Neural progenitor cell (in vitro differentiated cells): ENCODE measurements at regions not wholly inside any gene's neighbourhood (a gene's known extent, or its start where the extent isn't known, plus 50 kb on each side); places are given as distances from the start of the nearest gene placed in this dataset.

Experiments
- DNase-seq: peaks from one replicate; pipeline ENCODE4 v3.0.0-alpha.2; 2016; ENCODE audit warnings: low spot score
- H2AFZ ChIP-seq: fragments of 200-600 bp; sonication (generic); replicated peaks from 2 replicates; pipeline ENCODE4 v1.6.1; 2016; ENCODE audit warnings: antibody characterized with exemption
- H3F3A ChIP-seq: fragments of 200-600 bp; sonication (generic); 2 replicates; pipeline ENCODE4 v1.6.1; 2016; ENCODE audit warnings: antibody characterized with exemption, low read depth
- H3K27ac ChIP-seq: fragments of 200-600 bp; sonication (generic); 2 replicates; pipeline ENCODE4 v1.5.1; 2016; ENCODE audit warnings: mild to moderate bottlenecking
- H3K27me3 ChIP-seq: fragments of 200-600 bp; sonication (generic); 2 replicates; pipeline ENCODE4 v1.6.1; 2016; ENCODE audit warnings: mild to moderate bottlenecking, moderate library complexity
- H3K36me3 ChIP-seq: fragments of 200-600 bp; sonication (generic); 2 replicates; pipeline ENCODE4 v1.5.1; 2016
- H3K4me1 ChIP-seq: fragments of 200-600 bp; sonication (generic); 2 replicates; pipeline ENCODE4 v1.6.1; 2016; ENCODE audit warnings: mixed run types
- H3K4me2 ChIP-seq: fragments of 200-600 bp; sonication (generic); 2 replicates; pipeline ENCODE4 v1.6.1; 2016
- H3K4me3 ChIP-seq: fragments of 200-600 bp; sonication (generic); 2 replicates; pipeline ENCODE4 v1.5.1; 2016
- H3K79me2 ChIP-seq: fragments of 200-600 bp; sonication (generic); 2 replicates; pipeline ENCODE4 v1.6.1; 2016; ENCODE audit warnings: low read depth
- H3K9ac ChIP-seq: fragments of 200-600 bp; sonication (generic); 2 replicates; pipeline ENCODE4 v1.6.1; 2016
- H3K9me3 ChIP-seq: fragments of 200-600 bp; sonication (generic); 2 replicates; pipeline ENCODE4 v1.5.1; 2016; ENCODE audit warnings: low read depth
- H4K20me1 ChIP-seq: fragments of 200-600 bp; sonication (generic); 2 replicates; pipeline ENCODE4 v1.6.1; 2016; ENCODE audit warnings: low read depth
- H3K27ac Mint-ChIP-seq: 3 replicates; pipeline ENCODE4 v1.8.0; 2021; ENCODE audit warnings: mixed read lengths
- H3K27me3 Mint-ChIP-seq: 2 replicates; pipeline ENCODE4 v1.8.0; 2022; ENCODE audit warnings: low read depth, mild to moderate bottlenecking, inconsistent platforms, moderate library complexity, mixed read lengths; ENCODE audit not compliant: insufficient read depth
- H3K36me3 Mint-ChIP-seq: 3 replicates; pipeline ENCODE4 v1.8.0; 2021; ENCODE audit warnings: mixed read lengths
- H3K4me1 Mint-ChIP-seq: 3 replicates; pipeline ENCODE4 v1.8.0; 2021; ENCODE audit warnings: mixed read lengths
- H3K4me3 Mint-ChIP-seq: 3 replicates; pipeline ENCODE4 v1.8.0; 2021; ENCODE audit warnings: mild to moderate bottlenecking, moderate library complexity, mixed read lengths
- H3K9me3 Mint-ChIP-seq: 3 replicates; pipeline ENCODE4 v1.8.0; 2020; ENCODE audit warnings: mixed read lengths
- CTCF ChIP-seq: fragments of 200-600 bp; sonication (generic); IDR thresholded peaks from 2 replicates; pipeline ENCODE4 v1.5.1; 2017; ENCODE audit warnings: antibody characterized with exemption, mild to moderate bottlenecking
- EZH2 ChIP-seq: fragments of 200-600 bp; sonication (generic); IDR thresholded peaks from 2 replicates; pipeline ENCODE4 v1.6.1; 2017; ENCODE audit warnings: antibody characterized with exemption, mild to moderate bottlenecking, moderate library complexity
- EZH2phosphoT487 ChIP-seq: fragments of 200-600 bp; sonication (generic); IDR thresholded peaks from 2 replicates; pipeline ENCODE4 v1.6.1; 2017; ENCODE audit warnings: antibody characterized with exemption

DNA sequence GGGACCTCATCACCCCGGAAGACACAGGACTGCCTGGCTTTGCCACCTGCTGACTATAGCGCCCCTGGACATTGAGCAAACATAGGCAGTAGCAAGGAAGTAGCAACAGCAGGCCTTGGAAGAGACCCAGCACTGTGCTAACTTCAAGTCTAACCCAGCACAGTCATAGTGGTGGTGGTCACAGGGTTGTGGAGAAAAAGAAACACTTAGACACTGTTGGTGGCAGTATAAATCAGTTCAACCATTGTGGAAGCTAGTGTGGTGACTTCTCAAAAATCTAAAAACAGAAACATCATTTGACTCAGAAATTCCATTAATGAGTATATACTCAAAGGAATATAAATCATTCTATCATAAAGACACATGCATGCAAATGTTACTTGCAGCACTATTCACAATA, 874.0 kb upstream of the EPHA5 start:
- TF ChIP-seq CTCF = no peak
- no peak for TF ChIP-seq EZH2
- TF ChIP-seq EZH2phosphoT487 = no peak
- no peak overlapping the region for H3K27ac Mint-ChIP-seq
- Histone ChIP-seq H3K4me1 (no peaks in the 10 kb centered on the region), H3K27ac (no peak overlapping the region), H3K9me3 (no peaks in the 10 kb centered on the region), H3K4me3 (no peak overlapping the region), H3K4me2 (no peak overlapping the region), H4K20me1 (no peaks in the 10 kb centered on the region), H2AFZ (no peak overlapping the region), H3K79me2 (no peaks in the 10 kb centered on the region), H3F3A (no peaks in the 10 kb centered on the region), H3K27me3 (no peaks in the 10 kb centered on the region), H3K9ac (no peak overlapping the region), H3K36me3 (no peaks in the 10 kb centered on the region)
- peaks cover 6% of the 10 kb centered on the region for H3K9me3 Mint-ChIP-seq
- no peak for DNase-seq
- no peak overlapping the region for H3K4me3 Mint-ChIP-seq
- no peaks in the 10 kb centered on the region for H3K4me1 Mint-ChIP-seq
- no peaks in the 10 kb centered on the region for H3K36me3 Mint-ChIP-seq
- peaks cover 2% of the 10 kb centered on the region for H3K27me3 Mint-ChIP-seq

- Mint-ChIP-seq H3K4me1 (no peaks in the 10 kb centered on the region), H3K27me3 (peaks cover 2% of the 10 kb centered on the region), H3K27ac (no peak overlapping the region), H3K36me3 (no peaks in the 10 kb centered on the region), H3K9me3 (peaks cover 4% of the 10 kb centered on the region), H3K4me3 (no peak overlapping the region)
- H3F3A ChIP-seq = no peaks in the 10 kb centered on the region
- H3K9ac ChIP-seq = no peak overlapping the region
- no peaks in the 10 kb centered on the region for H3K9me3 ChIP-seq
- H3K4me3 ChIP-seq = no peak overlapping the region
- no peak overlapping the region for H2AFZ ChIP-seq
- H3K36me3 ChIP-seq = no peaks in the 10 kb centered on the region
- H3K27me3 ChIP-seq = no peaks in the 10 kb centered on the region
- no peaks in the 10 kb centered on the region for H3K79me2 ChIP-seq
- TF ChIP-seq EZH2phosphoT487 = no peak
- no peak for TF ChIP-seq EZH2
- no peak for TF ChIP-seq CTCF
- H4K20me1 ChIP-seq = no peaks in the 10 kb centered on the region
- no peak overlapping the region for H3K27ac ChIP-seq
- DNase-seq = no peak
- H3K4me2 ChIP-seq = no peak overlapping the region
- no peaks in the 10 kb centered on the region for H3K4me1 ChIP-seq
Measured at GRCh38 chr4:66539745-66540144, 869.5 kb upstream of the EPHA5 start.

- no peak overlapping the region for H3K27ac Mint-ChIP-seq
- H3K4me1 Mint-ChIP-seq = no peaks in the 10 kb centered on the region
- H3K36me3 Mint-ChIP-seq = no peaks in the 10 kb centered on the region
- H3K4me1 ChIP-seq = no peaks in the 10 kb centered on the region
- no peaks in the 10 kb centered on the region for H3K9me3 ChIP-seq
- H4K20me1 ChIP-seq = no peaks in the 10 kb centered on the region
- TF ChIP-seq CTCF (no peak), EZH2 (no peak), EZH2phosphoT487 (no peak)
- no peak overlapping the region for H3K27ac ChIP-seq
- H3F3A ChIP-seq = no peaks in the 10 kb centered on the region
- no peak overlapping the region for H3K9ac ChIP-seq
- no peaks in the 10 kb centered on the region for H3K27me3 ChIP-seq
- H3K27me3 Mint-ChIP-seq = no peaks in the 10 kb centered on the region
- H3K79me2 ChIP-seq = no peaks in the 10 kb centered on the region
- H3K36me3 ChIP-seq = no peaks in the 10 kb centered on the region
- H3K4me2 ChIP-seq = no peak overlapping the region
- DNase-seq = no peak
- H3K4me3 ChIP-seq = no peak overlapping the region
- no peak overlapping the region for H3K4me3 Mint-ChIP-seq
- peaks cover 7% of the 10 kb centered on the region for H3K9me3 Mint-ChIP-seq
- H2AFZ ChIP-seq = no peak overlapping the region
Measured at GRCh38 chr4:66524781-66525180, 854.5 kb upstream of the EPHA5 start.

- H3K9me3 ChIP-seq = no peaks in the 10 kb centered on the region
- no peaks in the 10 kb centered on the region for H3K9me3 Mint-ChIP-seq
- H3K4me3 Mint-ChIP-seq = no peak overlapping the region
- H3K4me2 ChIP-seq = no peak overlapping the region
- no peak for DNase-seq
- H3K27ac Mint-ChIP-seq = no peak overlapping the region
- H3K36me3 Mint-ChIP-seq = no peaks in the 10 kb centered on the region
- H3K79me2 ChIP-seq = no peaks in the 10 kb centered on the region
- no peak overlapping the region for H3K4me3 ChIP-seq
- no peaks in the 10 kb centered on the region for H3K4me1 ChIP-seq
- H2AFZ ChIP-seq = no peak overlapping the region
- no peaks in the 10 kb centered on the region for H3K4me1 Mint-ChIP-seq
- no peaks in the 10 kb centered on the region for H4K20me1 ChIP-seq
- no peaks in the 10 kb centered on the region for H3K27me3 ChIP-seq
- H3F3A ChIP-seq = no peaks in the 10 kb centered on the region
- no peak overlapping the region for H3K27ac ChIP-seq
- no peak overlapping the region for H3K9ac ChIP-seq
- H3K36me3 ChIP-seq = no peaks in the 10 kb centered on the region
- H3K27me3 Mint-ChIP-seq = no peaks in the 10 kb centered on the region
- TF ChIP-seq EZH2 (no peak), EZH2phosphoT487 (no peak), CTCF (no peak)
Measured at GRCh38 chr4:66522244-66522643, 852.0 kb upstream of the EPHA5 start.
